EL (cell line): ENCODE measurements at regions not wholly inside any gene's neighbourhood (a gene's known extent, or its start where the extent isn't known, plus 50 kb on each side); places are given as distances from the start of the nearest gene placed in this dataset.
"Not testable (repeated sequence)": the region's sequence is repeated elsewhere in the genome, so short reads cannot be mapped to it uniquely, and the experiment has no call there.

ENCODE experiments used
- DNase-seq: peaks from one replicate; pipeline ENCODE4 v3.0.0-alpha.2; 2016

- no peak for DNase-seq
Measured at GRCh38 chr3:81173514-81173913, 587.9 kb downstream of the GBE1 start.

- DNase-seq = no peak
Measured at GRCh38 chr3:81170298-81170697, 591.1 kb downstream of the GBE1 start.

- no peak for DNase-seq
Measured at GRCh38 chr3:81164806-81165205, 596.6 kb downstream of the GBE1 start.

GRCh38 chr3:81161851-81162250, 599.6 kb downstream of the GBE1 start:
- no peak for DNase-seq

GRCh38 chr3:81161100-81161499, 600.3 kb downstream of the GBE1 start:
- DNase-seq = no peak

- no peak for DNase-seq
Measured at GRCh38 chr3:81154611-81155143, 606.8 kb downstream of the GBE1 start.

- DNase-seq = no peak
Measured at GRCh38 chr3:81152156-81152555, 609.3 kb downstream of the GBE1 start.

GRCh38 chr3:81132995-81133394, 628.5 kb downstream of the GBE1 start:
- DNase-seq = no peak

- DNase-seq = no peak
Measured at GRCh38 chr3:81105789-81106488, 655.5 kb downstream of the GBE1 start.

- no peak for DNase-seq
Measured at GRCh38 chr3:81105206-81105605, 656.2 kb downstream of the GBE1 start.

GRCh38 chr3:81097889-81098288, 663.6 kb downstream of the GBE1 start:
- no peak for DNase-seq

- DNase-seq = no peak
Measured at GRCh38 chr3:81095956-81096355, 665.5 kb downstream of the GBE1 start.

- DNase-seq = no peak
Measured at GRCh38 chr3:81094986-81095385, 666.5 kb downstream of the GBE1 start.

- DNase-seq = no peak
Measured at GRCh38 chr3:81087607-81088006, 673.8 kb downstream of the GBE1 start.

- DNase-seq = no peak
Measured at GRCh38 chr3:81086348-81086747, 675.1 kb downstream of the GBE1 start.

- DNase-seq = no peak
Measured at GRCh38 chr3:81080608-81081007, 680.8 kb downstream of the GBE1 start.

GRCh38 chr3:81072591-81072990, 688.9 kb downstream of the GBE1 start:
- DNase-seq = no peak

GRCh38 chr3:81068546-81068945, 692.9 kb downstream of the GBE1 start:
- DNase-seq = no peak

GRCh38 chr3:81063896-81064295, 697.5 kb downstream of the GBE1 start:
- DNase-seq = no peak

- not testable (repeated sequence) for DNase-seq
Measured at GRCh38 chr3:81051133-81051532, 710.3 kb downstream of the GBE1 start.

- DNase-seq = no peak
Measured at GRCh38 chr3:81048058-81048665, 713.3 kb downstream of the GBE1 start.

GRCh38 chr3:81045976-81046375, 715.5 kb downstream of the GBE1 start:
- no peak for DNase-seq

- no peak for DNase-seq
Measured at GRCh38 chr3:81045246-81045645, 716.2 kb downstream of the GBE1 start.

GRCh38 chr3:81043660-81044199, 717.7 kb downstream of the GBE1 start:
- DNase-seq = no peak
